ENCODE measurements at regions not wholly inside any gene's neighbourhood (a gene's known extent, or its start where the extent isn't known, plus 50 kb on each side); places are given as distances from the start of the nearest gene placed in this dataset.

DNA sequence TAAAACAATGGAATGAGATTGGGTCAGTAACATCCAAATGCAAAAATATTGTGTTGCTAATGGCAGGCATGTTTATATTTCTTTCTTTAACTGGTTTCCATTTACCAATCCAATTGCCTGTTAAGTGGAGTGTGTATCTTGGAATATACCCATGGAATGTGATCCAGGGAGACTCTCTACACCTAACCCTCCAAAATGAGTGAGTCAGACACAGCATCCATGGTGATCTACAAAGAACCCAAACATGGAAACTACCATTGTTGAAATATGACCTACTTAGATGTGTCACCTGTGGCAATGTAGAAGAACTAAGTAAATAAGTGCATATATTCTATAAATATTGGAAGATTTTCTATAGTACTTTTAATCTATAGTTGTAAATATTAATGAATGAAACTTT lies 110.3 kb downstream of the AREG start:
- TF ChIP-seq, protein P1, sequence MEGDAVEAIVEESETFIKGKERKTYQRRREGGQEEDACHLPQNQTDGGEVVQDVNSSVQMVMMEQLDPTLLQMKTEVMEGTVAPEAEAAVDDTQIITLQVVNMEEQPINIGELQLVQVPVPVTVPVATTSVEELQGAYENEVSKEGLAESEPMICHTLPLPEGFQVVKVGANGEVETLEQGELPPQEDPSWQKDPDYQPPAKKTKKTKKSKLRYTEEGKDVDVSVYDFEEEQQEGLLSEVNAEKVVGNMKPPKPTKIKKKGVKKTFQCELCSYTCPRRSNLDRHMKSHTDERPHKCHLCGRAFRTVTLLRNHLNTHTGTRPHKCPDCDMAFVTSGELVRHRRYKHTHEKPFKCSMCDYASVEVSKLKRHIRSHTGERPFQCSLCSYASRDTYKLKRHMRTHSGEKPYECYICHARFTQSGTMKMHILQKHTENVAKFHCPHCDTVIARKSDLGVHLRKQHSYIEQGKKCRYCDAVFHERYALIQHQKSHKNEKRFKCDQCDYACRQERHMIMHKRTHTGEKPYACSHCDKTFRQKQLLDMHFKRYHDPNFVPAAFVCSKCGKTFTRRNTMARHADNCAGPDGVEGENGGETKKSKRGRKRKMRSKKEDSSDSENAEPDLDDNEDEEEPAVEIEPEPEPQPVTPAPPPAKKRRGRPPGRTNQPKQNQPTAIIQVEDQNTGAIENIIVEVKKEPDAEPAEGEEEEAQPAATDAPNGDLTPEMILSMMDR (IDR thresholded peaks at IDR 0.05), result no peak
- TF ChIP-seq POLR2A (IDR thresholded peaks at IDR 0.05) (no peak), POLR2AphosphoS5 (IDR thresholded peaks at IDR 0.05) (no peak)

All from breast epithelium (tissue), 3 donors.